Retinal pigment epithelial cell (primary cell): ENCODE measurements at regions not wholly inside any gene's neighbourhood (a gene's known extent, or its start where the extent isn't known, plus 50 kb on each side); places are given as distances from the start of the nearest gene placed in this dataset.

Experiments used
- DNase-seq: peaks from one replicate; pipeline ENCODE4 v3.0.0-alpha.2; 2010; ENCODE audit warnings: low read depth
- H3K4me3 ChIP-seq: 2 replicates; pipeline ENCODE4 v1.5.1; 2011; ENCODE audit warnings: mild to moderate bottlenecking, low read length, control low read depth, moderate library complexity
- TF ChIP-seq, protein P1 (sequence below): conservative IDR thresholded peaks from 2 replicates; pipeline ENCODE4 v1.5.1; 2011; ENCODE audit warnings: low read depth, low read length, control low read depth, inconsistent platforms

GRCh38 chr10:63007112-63007511, 126.0 kb upstream of the NRBF2 start:
- no peak overlapping the region for H3K4me3 ChIP-seq
- TF ChIP-seq, protein P1, sequence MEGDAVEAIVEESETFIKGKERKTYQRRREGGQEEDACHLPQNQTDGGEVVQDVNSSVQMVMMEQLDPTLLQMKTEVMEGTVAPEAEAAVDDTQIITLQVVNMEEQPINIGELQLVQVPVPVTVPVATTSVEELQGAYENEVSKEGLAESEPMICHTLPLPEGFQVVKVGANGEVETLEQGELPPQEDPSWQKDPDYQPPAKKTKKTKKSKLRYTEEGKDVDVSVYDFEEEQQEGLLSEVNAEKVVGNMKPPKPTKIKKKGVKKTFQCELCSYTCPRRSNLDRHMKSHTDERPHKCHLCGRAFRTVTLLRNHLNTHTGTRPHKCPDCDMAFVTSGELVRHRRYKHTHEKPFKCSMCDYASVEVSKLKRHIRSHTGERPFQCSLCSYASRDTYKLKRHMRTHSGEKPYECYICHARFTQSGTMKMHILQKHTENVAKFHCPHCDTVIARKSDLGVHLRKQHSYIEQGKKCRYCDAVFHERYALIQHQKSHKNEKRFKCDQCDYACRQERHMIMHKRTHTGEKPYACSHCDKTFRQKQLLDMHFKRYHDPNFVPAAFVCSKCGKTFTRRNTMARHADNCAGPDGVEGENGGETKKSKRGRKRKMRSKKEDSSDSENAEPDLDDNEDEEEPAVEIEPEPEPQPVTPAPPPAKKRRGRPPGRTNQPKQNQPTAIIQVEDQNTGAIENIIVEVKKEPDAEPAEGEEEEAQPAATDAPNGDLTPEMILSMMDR: no peak
- no peak for DNase-seq

DNA sequence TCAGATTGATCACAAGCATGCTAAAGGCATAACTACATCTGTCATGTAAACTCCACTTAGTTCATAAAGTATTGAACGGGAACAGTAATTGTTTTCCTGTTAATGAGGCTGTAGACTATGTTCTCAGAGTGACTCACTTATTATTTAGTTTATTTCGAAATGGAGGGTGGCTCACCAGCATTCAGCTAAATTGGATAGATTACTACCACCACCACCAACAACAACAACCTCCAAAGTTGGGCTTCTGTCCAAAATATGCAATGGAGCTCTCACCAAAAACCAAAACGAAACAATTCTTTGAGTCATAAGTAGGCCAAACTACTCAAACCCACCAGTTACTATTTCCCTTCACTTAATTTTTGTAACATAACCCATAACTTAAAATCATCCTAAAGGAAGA, 127.9 kb upstream of the NRBF2 start:
- TF ChIP-seq, protein P1: no peak
- DNase-seq: no peak
- no peak overlapping the region for H3K4me3 ChIP-seq

DNA sequence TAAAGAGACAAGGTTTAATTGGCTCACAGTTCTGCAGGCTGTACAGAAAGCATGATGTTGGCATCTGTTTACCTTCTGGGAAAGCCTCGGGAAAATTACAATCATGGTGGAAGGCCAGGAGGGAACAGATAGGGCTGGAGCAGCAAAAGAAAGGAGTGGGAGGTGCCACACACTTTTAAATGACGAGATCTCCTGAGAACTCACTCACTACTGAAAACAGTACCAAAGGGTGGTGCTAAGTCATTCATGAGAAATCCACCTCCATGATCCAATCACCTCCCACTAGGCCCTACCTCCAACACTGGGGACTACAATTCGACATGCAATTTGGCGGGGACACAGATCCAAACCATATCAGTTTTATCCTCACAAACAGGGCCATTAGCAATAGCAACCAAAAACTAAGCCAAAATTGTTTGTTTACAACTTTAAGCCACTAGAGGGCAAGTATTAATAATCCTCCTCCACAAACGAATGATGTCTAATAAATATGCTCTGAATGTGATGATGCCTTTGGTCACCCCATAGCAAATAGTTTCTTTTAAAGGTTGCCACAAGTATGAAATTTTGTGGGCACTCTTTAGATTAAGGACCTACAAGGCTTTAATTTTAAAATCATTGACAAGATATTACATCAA, 129.2 kb upstream of the NRBF2 start:
- no peak for DNase-seq
- H3K4me3 ChIP-seq: no peak overlapping the region
- TF ChIP-seq, protein P1: peak; percentile 30

DNA sequence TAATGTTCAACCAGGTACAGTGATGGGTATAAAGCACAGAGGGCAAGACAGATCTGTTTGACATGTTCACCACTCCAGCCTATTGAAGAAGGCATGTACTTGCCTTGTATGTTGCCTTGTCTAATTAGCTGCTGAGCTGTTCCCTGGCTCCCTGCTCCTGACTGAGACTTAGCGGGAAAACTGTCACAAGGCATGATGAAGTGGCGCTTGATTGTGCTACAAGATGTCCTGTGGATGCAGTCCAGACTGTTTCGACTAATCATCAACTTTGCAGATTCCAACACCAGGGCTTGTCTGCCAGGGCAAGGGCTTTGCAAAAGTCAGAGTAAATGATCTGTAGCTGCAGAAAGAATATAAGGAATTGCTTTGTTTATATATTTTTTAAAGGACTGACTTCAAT, 136.2 kb upstream of the NRBF2 start:
- TF ChIP-seq, protein P1: no peak
- H3K4me3 ChIP-seq: no peak overlapping the region
- no peak for DNase-seq

- no peak for DNase-seq
- TF ChIP-seq, protein P1: no peak
- no peak overlapping the region for H3K4me3 ChIP-seq
Observed at GRCh38 chr10:62996516-62996915, 136.6 kb upstream of the NRBF2 start.

DNA sequence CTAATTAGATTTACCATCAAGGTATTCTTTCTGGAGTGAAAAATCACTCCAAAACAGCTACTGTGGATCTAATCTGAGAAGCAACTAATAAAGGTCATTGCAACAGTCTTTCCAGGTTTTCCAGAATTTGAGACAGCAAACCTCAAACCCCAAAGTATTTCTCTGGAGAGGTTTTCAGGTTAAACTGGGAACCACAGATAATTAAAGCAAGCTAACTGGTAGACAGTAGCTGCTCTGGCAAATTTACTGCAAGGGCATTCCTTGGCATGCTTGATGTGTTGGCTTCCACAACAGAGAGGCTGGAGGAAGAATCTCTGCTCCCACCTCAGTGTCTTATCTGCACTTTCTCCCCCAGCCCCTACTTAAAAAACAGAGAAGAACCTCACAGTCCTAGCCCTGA, 140.0 kb upstream of the NRBF2 start:
- DNase-seq: no peak
- no peak overlapping the region for H3K4me3 ChIP-seq
- TF ChIP-seq, protein P1: no peak

DNA sequence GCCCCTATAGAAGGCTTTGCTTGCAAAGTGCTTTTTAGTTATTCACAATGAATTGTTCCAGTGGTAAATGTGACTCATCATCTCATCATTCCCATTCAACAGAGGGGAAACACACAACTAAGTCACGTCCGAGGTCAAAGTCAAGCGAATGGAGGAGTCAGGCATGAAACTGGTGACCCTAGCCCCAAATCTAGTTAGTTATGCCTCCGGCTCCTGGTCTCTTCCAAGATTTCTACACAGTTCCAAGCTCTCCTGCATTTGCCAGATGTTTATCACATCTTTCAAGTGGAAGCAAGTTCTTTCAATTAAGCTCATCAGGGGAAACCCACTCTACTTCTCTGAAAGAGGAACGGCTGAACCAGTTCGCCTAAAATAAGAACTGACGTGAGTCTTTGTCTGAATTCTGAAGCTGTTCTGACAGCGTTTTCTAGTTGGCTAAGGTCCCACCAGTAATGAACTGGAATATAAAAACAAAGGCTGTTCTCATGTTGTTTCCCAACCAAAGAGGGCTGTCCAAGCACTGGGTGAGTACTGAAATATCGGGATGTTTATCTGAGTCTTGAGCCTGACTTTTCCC, 140.9 kb upstream of the NRBF2 start:
- TF ChIP-seq, protein P1: no peak
- no peak overlapping the region for H3K4me3 ChIP-seq
- no peak for DNase-seq
